Osteoblast (primary cell): ENCODE measurements at regions not wholly inside any gene's neighbourhood (a gene's known extent, or its start where the extent isn't known, plus 50 kb on each side); places are given as distances from the start of the nearest gene placed in this dataset.

Experiments
- DNase-seq: peaks from one replicate; pipeline ENCODE4 v3.0.0; 2011; ENCODE audit warnings: low spot score, mixed read lengths; ENCODE audit not compliant: insufficient read length; ENCODE audit errors: missing footprints
- H2AFZ ChIP-seq: 2 replicates; pipeline ENCODE4 v1.6.0; 2011; ENCODE audit warnings: mild to moderate bottlenecking, low read length
- H3K27ac ChIP-seq: 2 replicates; pipeline ENCODE4 v1.5.1; 2011; ENCODE audit warnings: mild to moderate bottlenecking, low read depth, low read length, moderate library complexity
- H3K27me3 ChIP-seq: 2 replicates; pipeline ENCODE4 v1.6.0; 2012; ENCODE audit warnings: mild to moderate bottlenecking, control low read depth, inconsistent platforms, low read length, moderate library complexity; ENCODE audit not compliant: insufficient read depth
- H3K36me3 ChIP-seq: 2 replicates; pipeline ENCODE4 v1.5.1; 2011; ENCODE audit warnings: mild to moderate bottlenecking, low read length, control low read depth, moderate library complexity; ENCODE audit not compliant: insufficient read depth
- H3K4me1 ChIP-seq: 2 replicates; pipeline ENCODE4 v1.5.1; 2011; ENCODE audit warnings: mild to moderate bottlenecking, low read length, control low read depth, moderate library complexity; ENCODE audit not compliant: insufficient read depth
- H3K4me2 ChIP-seq: 2 replicates; pipeline ENCODE4 v1.6.0; 2011; ENCODE audit warnings: mild to moderate bottlenecking, low read length; ENCODE audit not compliant: insufficient read depth
- H3K4me3 ChIP-seq: fragments of 200-600 bp; sonication (generic); 3 replicates; pipeline ENCODE4 v1.5.1; 2012; ENCODE audit warnings: mild to moderate bottlenecking, low read length, inconsistent platforms; ENCODE audit not compliant: insufficient read depth
- H3K79me2 ChIP-seq: 2 replicates; pipeline ENCODE4 v1.6.0; 2012; ENCODE audit warnings: mild to moderate bottlenecking, low read length, control low read depth, inconsistent platforms; ENCODE audit not compliant: insufficient read depth
- H3K9me3 ChIP-seq: 2 replicates; pipeline ENCODE4 v1.5.1; 2011; ENCODE audit warnings: low read depth, low read length, control low read depth
- H4K20me1 ChIP-seq: 2 replicates; pipeline ENCODE4 v1.6.0; 2012; ENCODE audit warnings: mild to moderate bottlenecking, low read length, control low read depth; ENCODE audit not compliant: insufficient read depth
- TF ChIP-seq, protein P1 (sequence below): IDR thresholded peaks from 2 replicates; pipeline ENCODE4 v1.5.1; 2011; ENCODE audit warnings: mild to moderate bottlenecking, low read depth, low read length, moderate library complexity; ENCODE audit errors: extremely low read depth

DNA sequence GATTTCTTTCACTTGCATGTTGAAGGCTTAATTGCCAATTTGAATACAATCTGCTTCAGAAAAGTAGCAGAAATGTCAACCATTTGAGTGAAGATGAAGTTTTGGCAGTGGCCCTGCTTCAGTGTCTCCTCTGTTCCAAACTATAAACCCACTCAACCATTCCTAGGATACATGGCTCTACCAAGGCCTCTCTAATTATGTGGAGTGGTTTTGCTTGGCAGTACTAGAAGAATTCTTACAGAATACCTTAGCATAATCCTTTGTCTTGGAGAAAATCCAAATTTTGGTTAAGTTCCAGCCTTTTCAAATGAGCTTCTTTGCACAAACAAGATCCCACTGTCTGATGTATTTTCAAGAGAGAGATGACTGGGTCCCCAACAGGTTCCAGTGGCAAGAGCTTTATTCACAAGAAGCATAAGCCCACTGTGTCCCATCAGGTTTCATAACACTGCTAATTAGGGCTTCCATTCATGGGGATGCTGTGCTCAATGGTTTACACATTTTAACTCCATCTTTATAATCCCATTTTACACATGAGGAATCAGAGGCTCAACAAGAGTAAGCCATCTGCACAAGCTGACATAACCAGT, 234.5 kb downstream of the IPO8 start:
- H3K4me3 ChIP-seq = no peak overlapping the region
- H3K36me3 ChIP-seq = no peaks in the 10 kb centered on the region
- H3K79me2 ChIP-seq = no peaks in the 10 kb centered on the region
- peaks cover 6% of the 10 kb centered on the region for H3K4me1 ChIP-seq
- H3K4me2 ChIP-seq = no peak overlapping the region
- H3K27ac ChIP-seq = no peak overlapping the region
- DNase-seq = no peak
- no peak overlapping the region for H2AFZ ChIP-seq
- H3K9me3 ChIP-seq = no peaks in the 10 kb centered on the region
- TF ChIP-seq, protein P1, sequence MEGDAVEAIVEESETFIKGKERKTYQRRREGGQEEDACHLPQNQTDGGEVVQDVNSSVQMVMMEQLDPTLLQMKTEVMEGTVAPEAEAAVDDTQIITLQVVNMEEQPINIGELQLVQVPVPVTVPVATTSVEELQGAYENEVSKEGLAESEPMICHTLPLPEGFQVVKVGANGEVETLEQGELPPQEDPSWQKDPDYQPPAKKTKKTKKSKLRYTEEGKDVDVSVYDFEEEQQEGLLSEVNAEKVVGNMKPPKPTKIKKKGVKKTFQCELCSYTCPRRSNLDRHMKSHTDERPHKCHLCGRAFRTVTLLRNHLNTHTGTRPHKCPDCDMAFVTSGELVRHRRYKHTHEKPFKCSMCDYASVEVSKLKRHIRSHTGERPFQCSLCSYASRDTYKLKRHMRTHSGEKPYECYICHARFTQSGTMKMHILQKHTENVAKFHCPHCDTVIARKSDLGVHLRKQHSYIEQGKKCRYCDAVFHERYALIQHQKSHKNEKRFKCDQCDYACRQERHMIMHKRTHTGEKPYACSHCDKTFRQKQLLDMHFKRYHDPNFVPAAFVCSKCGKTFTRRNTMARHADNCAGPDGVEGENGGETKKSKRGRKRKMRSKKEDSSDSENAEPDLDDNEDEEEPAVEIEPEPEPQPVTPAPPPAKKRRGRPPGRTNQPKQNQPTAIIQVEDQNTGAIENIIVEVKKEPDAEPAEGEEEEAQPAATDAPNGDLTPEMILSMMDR = no peak
- no peaks in the 10 kb centered on the region for H3K27me3 ChIP-seq
- no peaks in the 10 kb centered on the region for H4K20me1 ChIP-seq

DNA sequence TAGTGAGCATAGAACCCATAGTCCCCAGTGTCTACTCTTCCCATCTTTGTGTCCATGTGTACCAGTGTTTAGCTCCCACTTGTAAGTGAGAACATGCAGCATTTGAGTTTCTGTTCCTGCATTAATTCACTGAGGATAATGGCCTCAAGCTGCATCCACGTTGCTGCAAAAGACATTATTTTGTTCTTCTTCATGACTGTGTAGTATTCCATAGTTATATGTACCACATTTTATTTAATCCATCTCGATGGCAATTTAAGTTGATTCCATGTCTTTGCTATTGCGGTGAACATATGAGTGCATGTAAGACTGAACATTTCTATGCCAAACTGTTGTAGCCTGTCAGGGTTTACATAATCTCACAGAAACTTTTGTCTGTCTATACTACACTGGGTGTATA, 237.2 kb downstream of the IPO8 start:
- H3K79me2 ChIP-seq = no peaks in the 10 kb centered on the region
- H3K36me3 ChIP-seq = no peaks in the 10 kb centered on the region
- no peaks in the 10 kb centered on the region for H4K20me1 ChIP-seq
- no peaks in the 10 kb centered on the region for H3K9me3 ChIP-seq
- TF ChIP-seq, protein P1 = no peak
- no peak overlapping the region for H3K4me3 ChIP-seq
- H3K4me2 ChIP-seq = no peak overlapping the region
- H2AFZ ChIP-seq = no peak overlapping the region
- H3K4me1 ChIP-seq = peaks cover 6% of the 10 kb centered on the region
- DNase-seq = no peak
- no peaks in the 10 kb centered on the region for H3K27me3 ChIP-seq
- H3K27ac ChIP-seq = no peak overlapping the region

DNA sequence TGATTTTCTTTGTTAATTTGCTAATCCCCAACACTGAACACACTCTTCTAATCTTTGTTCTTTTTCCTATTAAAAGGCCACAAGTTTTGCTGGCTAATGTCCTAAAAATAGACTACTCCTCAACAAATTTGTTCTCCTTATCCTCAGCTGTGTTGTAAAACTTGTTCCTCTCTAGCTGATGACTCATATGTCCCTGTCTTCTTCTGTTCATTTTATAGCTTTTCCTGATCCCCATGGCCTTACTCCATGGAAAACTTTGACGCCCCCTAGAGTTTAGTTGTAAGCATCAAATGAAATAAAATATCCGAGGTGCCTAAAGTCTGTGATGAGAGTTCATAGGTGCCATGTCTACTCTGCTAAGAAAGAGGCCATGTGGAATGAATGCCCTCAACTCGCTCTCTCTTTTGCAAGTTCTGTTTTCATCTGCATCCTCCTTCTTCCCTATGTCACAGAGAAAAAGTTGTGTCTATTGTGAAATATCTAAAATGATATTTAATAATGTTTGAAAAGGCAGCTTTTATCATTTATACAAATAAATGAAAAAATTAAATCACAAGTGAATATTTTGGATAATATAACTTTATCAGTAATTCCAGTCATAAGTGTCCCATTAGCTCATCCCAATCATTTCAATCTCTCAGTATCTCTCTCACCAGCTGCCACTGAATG, 237.9 kb downstream of the IPO8 start:
- H3K9me3 ChIP-seq = no peaks in the 10 kb centered on the region
- TF ChIP-seq, protein P1 = peak; percentile 59
- no peak overlapping the region for H3K4me2 ChIP-seq
- H3K4me3 ChIP-seq = no peak overlapping the region
- H3K79me2 ChIP-seq = no peaks in the 10 kb centered on the region
- no peaks in the 10 kb centered on the region for H3K27me3 ChIP-seq
- H3K27ac ChIP-seq = no peak overlapping the region
- H2AFZ ChIP-seq = no peak overlapping the region
- no peaks in the 10 kb centered on the region for H3K36me3 ChIP-seq
- DNase-seq = peak; percentile 85
- H4K20me1 ChIP-seq = no peaks in the 10 kb centered on the region
- H3K4me1 ChIP-seq = peaks cover 6% of the 10 kb centered on the region

DNA sequence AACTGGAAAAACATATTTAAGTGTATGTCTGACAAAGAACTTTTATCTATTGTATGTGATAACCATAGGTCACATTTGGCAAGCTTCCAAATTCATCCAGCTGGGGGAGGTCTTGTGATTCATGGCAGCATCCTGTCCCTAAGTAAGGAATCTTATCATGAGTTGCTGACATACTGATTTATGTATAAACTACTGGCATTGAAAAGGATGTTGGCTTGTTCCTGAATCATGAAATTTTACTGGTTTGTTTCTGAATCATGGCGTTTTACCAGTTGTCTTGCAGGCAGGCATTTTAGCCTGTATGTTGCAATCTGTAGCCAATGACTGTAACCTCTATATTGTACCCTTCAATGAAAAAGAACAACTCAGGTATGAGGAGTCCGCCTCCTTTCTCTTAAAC, 244.8 kb downstream of the IPO8 start:
- H3K4me1 ChIP-seq = no peaks in the 10 kb centered on the region
- H3K36me3 ChIP-seq = no peaks in the 10 kb centered on the region
- H3K27me3 ChIP-seq = no peaks in the 10 kb centered on the region
- no peak overlapping the region for H2AFZ ChIP-seq
- H3K9me3 ChIP-seq = no peaks in the 10 kb centered on the region
- H3K4me2 ChIP-seq = no peak overlapping the region
- no peak overlapping the region for H3K4me3 ChIP-seq
- H3K79me2 ChIP-seq = no peaks in the 10 kb centered on the region
- H3K27ac ChIP-seq = no peak overlapping the region
- no peak for DNase-seq
- H4K20me1 ChIP-seq = no peaks in the 10 kb centered on the region
- TF ChIP-seq, protein P1 = no peak
